ENCODE measurements at regions not wholly inside any gene's neighbourhood (a gene's known extent, or its start where the extent isn't known, plus 50 kb on each side); places are given as distances from the start of the nearest gene placed in this dataset.

- TF ChIP-seq HDAC2 (IDR thresholded peaks at IDR 0.05) (no peak), ZFP36 (IDR thresholded peaks at IDR 0.05; ENCODE audit: borderline replicate concordance, partially characterized antibody) (no peak), FOSL2 (IDR thresholded peaks at IDR 0.05) (no peak), FOSL2 (CRISPR knock-in tag; IDR thresholded peaks at IDR 0.05) (no peak), CBX8 (IDR thresholded peaks at IDR 0.05) (no peak), JUN (IDR thresholded peaks at IDR 0.05) (no peak), RNF2 (IDR thresholded peaks at IDR 0.05; ENCODE audit: borderline replicate concordance, low read depth) (no peak), ZC3H11A (IDR thresholded peaks at IDR 0.05) (no peak), NR3C1 (IDR thresholded peaks at IDR 0.05) (no peak), TFCP2L1 (CRISPR knock-in tag; IDR thresholded peaks at IDR 0.05) (no peak), ELK1 (IDR thresholded peaks at IDR 0.05; ENCODE audit: low read depth, low read length) (no peak), BCL3 (IDR thresholded peaks at IDR 0.05) (no peak), ZNF302 (CRISPR knock-in tag; IDR thresholded peaks at IDR 0.05) (no peak)
- DNase-seq (ENCODE audit: low read depth in 1 of 2, low spot score in 1 of 2), result no peak
- no peaks in the 10 kb centered on the region for H3K9me3 ChIP-seq
- POLR2A ChIA-PET, result no interaction called here
- no peak for FAIRE-seq
- H3K27ac ChIP-seq, result no peak overlapping the region
- H3K4me3 ChIP-seq, result no peak overlapping the region
- no peak overlapping the region for H3K4me2 ChIP-seq
- ATAC-seq, result no peak
- H3K4me1 ChIP-seq, result no peaks in the 10 kb centered on the region
- WGBS (ENCODE audit: missing lambda C conversion rate), result 0% methylated on average over 1 of the region's 1 CpG
- CTCF ChIA-PET, result no interaction called here
Measured at GRCh38 chr13:37273836-37274235, 168.4 kb upstream of the CSNK1A1L start.

DNA sequence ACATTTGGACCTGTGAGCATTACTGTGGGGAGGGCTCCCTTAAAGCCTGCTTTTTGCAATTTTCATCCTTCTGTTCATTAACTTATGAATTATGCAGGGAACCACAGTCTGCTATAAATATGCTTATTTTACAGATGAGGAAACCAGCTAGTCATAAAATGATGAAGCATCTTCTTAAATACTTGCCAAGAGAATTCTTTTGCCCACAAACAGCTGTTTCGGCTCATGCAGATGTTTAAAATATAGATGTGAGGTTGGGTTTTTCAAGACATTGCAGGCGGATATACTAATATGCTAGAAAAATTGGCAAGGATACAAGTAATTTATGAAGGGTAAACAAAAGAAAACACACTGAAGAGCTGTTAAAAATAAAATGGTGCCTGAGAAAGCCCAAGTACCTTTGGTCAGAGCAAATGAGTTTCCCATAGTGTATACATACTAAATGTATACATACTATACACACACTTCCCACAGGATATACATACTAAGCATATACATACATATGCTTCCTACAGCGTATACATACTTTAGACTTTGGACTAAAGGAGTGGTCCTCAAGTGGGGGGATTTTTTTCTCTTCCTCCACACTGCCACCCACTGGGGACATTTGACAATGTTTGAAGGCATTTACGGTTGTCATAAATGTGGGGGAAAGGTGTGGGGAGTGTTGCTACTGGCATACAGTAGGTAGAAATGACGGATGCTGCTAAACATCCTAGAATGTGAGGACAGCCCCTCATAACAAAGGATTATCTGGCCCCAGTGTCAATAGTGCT is 164.9 kb upstream of the CSNK1A1L start:
- CTCF ChIA-PET, result no interaction called here
- POLR2A ChIA-PET, result no interaction called here
- H3K4me1 ChIP-seq, result no peaks in the 10 kb centered on the region
- H3K9me3 ChIP-seq, result no peaks in the 10 kb centered on the region
- ATAC-seq (no peak), DNase-seq (ENCODE audit: low read depth in 1 of 2, low spot score in 1 of 2) (no peak), FAIRE-seq (no peak)
- H3K4me3 ChIP-seq, result no peak overlapping the region
- TF ChIP-seq HEYL (CRISPR knock-in tag; IDR thresholded peaks at IDR 0.05), result no peak
- TF ChIP-seq NR3C1 (IDR thresholded peaks at IDR 0.05), result no peak
- TF ChIP-seq ESRRA (IDR thresholded peaks at IDR 0.05; ENCODE audit: borderline replicate concordance, low read length), result no peak
- H3K4me2 ChIP-seq, result no peak overlapping the region
- WGBS (ENCODE audit: missing lambda C conversion rate), result 2% methylated on average over 5 of the region's 5 CpGs
- no peak overlapping the region for H3K27ac ChIP-seq

- Histone ChIP-seq H3K27ac (no peak overlapping the region), H3K4me3 (no peak overlapping the region), H3K9me3 (no peaks in the 10 kb centered on the region), H3K4me2 (no peak overlapping the region), H3K4me1 (no peaks in the 10 kb centered on the region)
- CTCF ChIA-PET, result no interaction called here
- ATAC-seq (no peak), DNase-seq (ENCODE audit: low read depth in 1 of 2, low spot score in 1 of 2) (no peak), FAIRE-seq (no peak)
- 0% methylated on average over 2 of the region's 2 CpGs for WGBS (ENCODE audit: missing lambda C conversion rate)
- TF ChIP-seq RCOR1 (IDR thresholded peaks at IDR 0.05; ENCODE audit: low read depth, low read length), result no peak
- no peak for TF ChIP-seq CBX8 (IDR thresholded peaks at IDR 0.05)
- TF ChIP-seq, protein P1, sequence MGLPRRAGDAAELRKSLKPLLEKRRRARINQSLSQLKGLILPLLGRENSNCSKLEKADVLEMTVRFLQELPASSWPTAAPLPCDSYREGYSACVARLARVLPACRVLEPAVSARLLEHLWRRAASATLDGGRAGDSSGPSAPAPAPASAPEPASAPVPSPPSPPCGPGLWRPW (IDR thresholded peaks at IDR 0.05), result no peak
- TF ChIP-seq RFX5 (IDR thresholded peaks at IDR 0.05), result no peak
- POLR2A ChIA-PET, result no interaction called here
Measured at GRCh38 chr13:37263871-37264270, 158.4 kb upstream of the CSNK1A1L start.

- no peak for ATAC-seq
- no peaks in the 10 kb centered on the region for H3K9me3 ChIP-seq
- POLR2A ChIA-PET, result no interaction called here
- FAIRE-seq, result no peak
- no peak overlapping the region for H3K4me3 ChIP-seq
- TF ChIP-seq FOSL2 (IDR thresholded peaks at IDR 0.05) (no peak), FOSL2 (CRISPR knock-in tag; IDR thresholded peaks at IDR 0.05) (no peak), CTCF (IDR thresholded peaks at IDR 0.05) (no peak), PBX3 (IDR thresholded peaks at IDR 0.05) (no peak), MYC (IDR thresholded peaks at IDR 0.05; ENCODE audit: borderline replicate concordance, low read length) (no peak)
- TF ChIP-seq, protein P2, sequence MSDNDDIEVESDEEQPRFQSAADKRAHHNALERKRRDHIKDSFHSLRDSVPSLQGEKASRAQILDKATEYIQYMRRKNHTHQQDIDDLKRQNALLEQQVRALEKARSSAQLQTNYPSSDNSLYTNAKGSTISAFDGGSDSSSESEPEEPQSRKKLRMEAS (IDR thresholded peaks at IDR 0.05), result no peak
- no peak for DNase-seq (ENCODE audit: low read depth in 1 of 2, low spot score in 1 of 2)
- CTCF ChIA-PET, result no interaction called here
- no peak overlapping the region for H3K4me2 ChIP-seq
- H3K27ac ChIP-seq, result no peak overlapping the region
- H3K4me1 ChIP-seq, result no peaks in the 10 kb centered on the region
- WGBS (ENCODE audit: missing lambda C conversion rate), result 8% methylated on average over 2 of the region's 2 CpGs
Measured at GRCh38 chr13:37257706-37258105, 152.2 kb upstream of the CSNK1A1L start.
